ENCODE measurements at regions not wholly inside any gene's neighbourhood (a gene's known extent, or its start where the extent isn't known, plus 50 kb on each side); places are given as distances from the start of the nearest gene placed in this dataset.

DNA sequence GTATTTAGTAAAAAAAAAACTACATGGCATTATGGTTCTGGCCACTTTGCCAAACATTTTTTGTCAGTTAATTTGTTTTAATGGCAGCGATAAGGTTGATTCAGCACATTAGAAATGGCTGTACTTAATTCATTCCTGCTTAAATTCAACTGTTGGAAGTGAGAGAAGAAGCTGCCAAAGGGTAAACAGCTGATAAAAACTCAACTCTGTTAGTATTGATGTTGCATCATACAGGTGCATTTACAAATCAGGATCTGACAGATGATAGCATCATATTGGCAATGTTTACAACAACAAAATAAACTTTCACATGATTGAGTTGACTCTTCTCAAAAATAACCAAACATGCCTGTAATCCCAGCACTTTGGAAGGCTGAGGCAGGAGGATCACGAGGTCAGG lies 444.3 kb downstream of the IPMK start:
- H3K4me3 ChIP-seq (ENCODE audit: low read depth, low read length), result no peak overlapping the region
- TF ChIP-seq, protein P1, sequence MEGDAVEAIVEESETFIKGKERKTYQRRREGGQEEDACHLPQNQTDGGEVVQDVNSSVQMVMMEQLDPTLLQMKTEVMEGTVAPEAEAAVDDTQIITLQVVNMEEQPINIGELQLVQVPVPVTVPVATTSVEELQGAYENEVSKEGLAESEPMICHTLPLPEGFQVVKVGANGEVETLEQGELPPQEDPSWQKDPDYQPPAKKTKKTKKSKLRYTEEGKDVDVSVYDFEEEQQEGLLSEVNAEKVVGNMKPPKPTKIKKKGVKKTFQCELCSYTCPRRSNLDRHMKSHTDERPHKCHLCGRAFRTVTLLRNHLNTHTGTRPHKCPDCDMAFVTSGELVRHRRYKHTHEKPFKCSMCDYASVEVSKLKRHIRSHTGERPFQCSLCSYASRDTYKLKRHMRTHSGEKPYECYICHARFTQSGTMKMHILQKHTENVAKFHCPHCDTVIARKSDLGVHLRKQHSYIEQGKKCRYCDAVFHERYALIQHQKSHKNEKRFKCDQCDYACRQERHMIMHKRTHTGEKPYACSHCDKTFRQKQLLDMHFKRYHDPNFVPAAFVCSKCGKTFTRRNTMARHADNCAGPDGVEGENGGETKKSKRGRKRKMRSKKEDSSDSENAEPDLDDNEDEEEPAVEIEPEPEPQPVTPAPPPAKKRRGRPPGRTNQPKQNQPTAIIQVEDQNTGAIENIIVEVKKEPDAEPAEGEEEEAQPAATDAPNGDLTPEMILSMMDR (IDR thresholded peaks at IDR 0.05; ENCODE audit: low read depth, low read length), result no peak

DNA sequence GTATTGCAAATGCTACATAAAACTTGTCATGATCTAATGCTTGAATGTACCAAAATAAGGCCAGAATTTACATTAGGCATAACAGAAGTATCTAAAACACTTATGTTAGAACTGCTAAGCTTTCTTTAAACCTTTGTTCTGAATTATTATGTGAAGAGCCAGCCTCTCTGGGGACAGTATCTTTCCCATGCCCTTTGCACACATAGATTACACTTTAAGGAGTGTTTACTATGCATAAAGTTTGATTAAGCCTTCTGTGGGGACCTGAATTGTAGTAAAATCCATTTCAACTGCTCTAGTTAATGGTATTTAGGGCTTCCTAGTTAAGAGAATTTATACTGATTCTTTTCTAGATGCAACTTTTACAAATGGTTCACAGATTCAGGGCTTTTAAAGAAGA lies 444.7 kb downstream of the IPMK start:
- TF ChIP-seq, protein P1 (IDR thresholded peaks at IDR 0.05; ENCODE audit: low read depth, low read length), result no peak
- H3K4me3 ChIP-seq (ENCODE audit: low read depth, low read length), result no peak overlapping the region

DNA sequence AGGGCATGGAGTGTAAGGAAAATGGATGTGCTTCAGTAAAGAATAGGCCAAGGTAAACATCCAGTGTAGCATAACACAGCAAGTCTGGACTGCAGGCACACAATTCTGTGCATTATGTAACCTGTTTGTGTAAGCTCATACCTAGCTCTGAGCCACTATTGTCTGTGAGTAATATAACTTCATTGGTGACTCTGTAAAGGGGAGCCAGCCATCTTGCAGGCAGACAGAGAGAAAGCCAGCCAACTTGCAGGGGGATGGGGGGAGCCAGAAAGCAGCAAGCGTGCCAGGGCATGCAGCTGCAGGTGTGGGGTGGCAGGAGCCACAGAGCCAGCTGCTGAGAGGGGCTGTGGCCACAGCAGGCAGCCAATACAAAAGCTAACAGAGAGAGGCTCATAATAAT lies 449.2 kb downstream of the IPMK start:
- TF ChIP-seq, protein P1 (IDR thresholded peaks at IDR 0.05; ENCODE audit: low read depth, low read length), result no peak
- no peak overlapping the region for H3K4me3 ChIP-seq (ENCODE audit: low read depth, low read length)

DNA sequence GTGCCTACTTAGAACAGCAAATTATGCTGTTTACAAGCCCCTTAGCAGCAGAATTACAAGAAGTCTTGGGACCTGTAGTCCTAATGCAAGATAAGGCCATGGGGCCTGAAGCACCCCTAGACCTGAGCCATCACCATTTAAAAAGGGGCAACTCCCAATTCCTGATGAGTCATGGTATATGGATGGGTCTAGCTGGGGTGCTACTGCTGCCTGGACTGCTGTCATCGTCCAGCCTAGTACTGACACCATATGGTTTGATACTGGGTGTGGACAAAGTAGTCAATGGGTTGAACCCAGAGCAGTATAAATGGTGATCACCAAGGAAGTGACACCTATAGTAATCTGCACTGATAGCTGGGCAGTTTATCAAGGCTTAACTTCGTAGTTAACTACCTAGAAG lies 450.0 kb downstream of the IPMK start:
- no peak overlapping the region for H3K4me3 ChIP-seq (ENCODE audit: low read depth, low read length)
- TF ChIP-seq, protein P1 (IDR thresholded peaks at IDR 0.05; ENCODE audit: low read depth, low read length), result no peak

DNA sequence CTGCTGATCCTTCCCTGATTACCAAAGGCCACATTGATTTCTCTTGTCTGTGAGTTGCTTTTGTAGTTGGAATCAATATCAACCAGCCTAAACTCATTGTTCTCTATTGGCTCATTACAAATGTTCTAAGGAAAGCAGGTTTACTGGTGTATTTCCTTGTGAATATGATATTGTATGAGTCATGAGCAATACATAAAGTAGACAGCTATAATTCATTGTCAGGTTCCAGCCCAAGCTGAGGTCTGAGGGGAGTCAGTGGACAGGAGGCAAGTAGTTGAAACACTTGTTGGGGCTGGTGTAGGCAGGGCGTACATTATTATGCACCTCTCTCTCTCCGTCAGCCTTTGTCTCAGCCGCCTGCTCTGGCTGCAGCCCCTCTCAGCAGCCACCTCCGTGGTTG lies 451.7 kb downstream of the IPMK start:
- H3K4me3 ChIP-seq (ENCODE audit: low read depth, low read length), result no peak overlapping the region
- TF ChIP-seq, protein P1 (IDR thresholded peaks at IDR 0.05; ENCODE audit: low read depth, low read length), result no peak

DNA sequence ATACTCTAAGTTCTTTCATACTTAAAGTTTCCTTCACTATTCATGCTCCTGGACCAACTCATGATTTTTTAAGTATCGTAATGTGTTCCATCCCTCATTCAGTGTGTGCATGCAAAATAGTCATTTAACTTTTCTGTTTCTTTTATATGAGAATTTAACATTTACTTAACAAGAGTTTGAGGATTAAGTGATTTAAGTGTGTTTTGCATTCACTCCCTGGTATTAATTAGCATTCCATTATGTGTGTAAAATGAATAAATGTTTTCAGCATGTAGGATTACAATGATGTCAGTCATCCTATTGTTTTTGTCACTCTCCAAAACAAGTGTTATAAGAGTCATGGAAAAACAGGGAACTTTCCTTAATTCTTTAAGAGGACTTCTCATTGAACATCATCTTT lies 457.7 kb downstream of the IPMK start:
- TF ChIP-seq, protein P1 (IDR thresholded peaks at IDR 0.05; ENCODE audit: low read depth, low read length), result no peak
- no peak overlapping the region for H3K4me3 ChIP-seq (ENCODE audit: low read depth, low read length)

DNA sequence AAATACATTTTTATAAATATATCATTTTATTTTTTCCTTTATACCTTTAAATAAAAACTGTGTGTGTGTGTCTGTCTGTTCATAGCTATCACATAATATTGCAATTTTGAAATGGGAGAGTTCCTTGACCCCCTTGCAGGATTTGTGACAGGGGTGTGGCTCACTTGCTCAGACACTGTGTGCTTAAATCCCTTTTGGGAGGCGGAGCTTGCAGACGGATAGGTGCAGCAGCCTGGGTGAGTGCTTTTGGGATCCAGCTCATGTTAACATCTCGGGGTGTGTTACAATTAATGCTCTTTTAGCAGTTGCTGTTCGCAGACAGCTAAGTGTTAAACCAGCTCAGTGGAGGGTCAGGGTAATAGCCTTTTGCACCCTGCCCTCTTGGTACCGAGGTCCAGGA lies 459.8 kb downstream of the IPMK start:
- no peak overlapping the region for H3K4me3 ChIP-seq (ENCODE audit: low read depth, low read length)
- TF ChIP-seq, protein P1 (IDR thresholded peaks at IDR 0.05; ENCODE audit: low read depth, low read length), result no peak
